ENCODE measurements at regions not wholly inside any gene's neighbourhood (a gene's known extent, or its start where the extent isn't known, plus 50 kb on each side); places are given as distances from the start of the nearest gene placed in this dataset.
"Not testable (repeated sequence)": the region's sequence is repeated elsewhere in the genome, so short reads cannot be mapped to it uniquely, and the experiment has no call there.

- DNase-seq (ENCODE audit: low spot score): no peak
These were observed 258.1 kb downstream of the DPY19L2 start for GRCh38 chr12:63410197-63410596.

GRCh38 chr12:63406781-63407180 lies 255.8 kb upstream of the AVPR1A start:
- no peak for DNase-seq (ENCODE audit: low spot score)

- no peak for DNase-seq (ENCODE audit: low spot score)
These were observed 253.6 kb upstream of the AVPR1A start for GRCh38 chr12:63404611-63405010.

- no peak for DNase-seq (ENCODE audit: low spot score)
These were observed 252.3 kb upstream of the AVPR1A start for GRCh38 chr12:63403256-63403655.

- DNase-seq (ENCODE audit: low spot score): no peak
These were observed 249.7 kb upstream of the AVPR1A start for GRCh38 chr12:63400718-63401117.

GRCh38 chr12:63400318-63400717 lies 249.3 kb upstream of the AVPR1A start:
- DNase-seq (ENCODE audit: low spot score): no peak

GRCh38 chr12:63397807-63398206 lies 246.8 kb upstream of the AVPR1A start:
- no peak for DNase-seq (ENCODE audit: low spot score)

GRCh38 chr12:63396135-63396534 lies 245.1 kb upstream of the AVPR1A start:
- no peak for DNase-seq (ENCODE audit: low spot score)

GRCh38 chr12:63394983-63395382 lies 244.0 kb upstream of the AVPR1A start:
- no peak for DNase-seq (ENCODE audit: low spot score)

GRCh38 chr12:63394349-63394748 lies 243.3 kb upstream of the AVPR1A start:
- no peak for DNase-seq (ENCODE audit: low spot score)

GRCh38 chr12:63389211-63389610 lies 238.2 kb upstream of the AVPR1A start:
- no peak for DNase-seq (ENCODE audit: low spot score)

GRCh38 chr12:63387771-63388170 lies 236.8 kb upstream of the AVPR1A start:
- no peak for DNase-seq (ENCODE audit: low spot score)

- no peak for DNase-seq (ENCODE audit: low spot score)
These were observed 231.9 kb upstream of the AVPR1A start for GRCh38 chr12:63382930-63383329.

GRCh38 chr12:63362791-63363190 lies 211.8 kb upstream of the AVPR1A start:
- DNase-seq (ENCODE audit: low spot score): no peak

GRCh38 chr12:63362166-63362565 lies 211.2 kb upstream of the AVPR1A start:
- no peak for DNase-seq (ENCODE audit: low spot score)

GRCh38 chr12:63354969-63355368 lies 204.0 kb upstream of the AVPR1A start:
- no peak for DNase-seq (ENCODE audit: low spot score)

- no peak for DNase-seq (ENCODE audit: low spot score)
These were observed 202.6 kb upstream of the AVPR1A start for GRCh38 chr12:63353559-63353958.

- no peak for DNase-seq (ENCODE audit: low spot score)
These were observed 200.4 kb upstream of the AVPR1A start for GRCh38 chr12:63351370-63351769.

GRCh38 chr12:63348556-63348955 lies 197.6 kb upstream of the AVPR1A start:
- DNase-seq (ENCODE audit: low spot score): no peak

GRCh38 chr12:63337158-63337557 lies 186.2 kb upstream of the AVPR1A start:
- not testable (repeated sequence) for DNase-seq (ENCODE audit: low spot score)

GRCh38 chr12:63326260-63326659 lies 175.3 kb upstream of the AVPR1A start:
- DNase-seq (ENCODE audit: low spot score): no peak

- no peak for DNase-seq (ENCODE audit: low spot score)
These were observed 174.8 kb upstream of the AVPR1A start for GRCh38 chr12:63325757-63326156.

GRCh38 chr12:63323942-63324341 lies 172.9 kb upstream of the AVPR1A start:
- DNase-seq (ENCODE audit: low spot score): no peak

GRCh38 chr12:63321373-63321772 lies 170.4 kb upstream of the AVPR1A start:
- DNase-seq (ENCODE audit: low spot score): no peak
